ENCODE measurements at regions not wholly inside any gene's neighbourhood (a gene's known extent, or its start where the extent isn't known, plus 50 kb on each side); places are given as distances from the start of the nearest gene placed in this dataset.

DNA sequence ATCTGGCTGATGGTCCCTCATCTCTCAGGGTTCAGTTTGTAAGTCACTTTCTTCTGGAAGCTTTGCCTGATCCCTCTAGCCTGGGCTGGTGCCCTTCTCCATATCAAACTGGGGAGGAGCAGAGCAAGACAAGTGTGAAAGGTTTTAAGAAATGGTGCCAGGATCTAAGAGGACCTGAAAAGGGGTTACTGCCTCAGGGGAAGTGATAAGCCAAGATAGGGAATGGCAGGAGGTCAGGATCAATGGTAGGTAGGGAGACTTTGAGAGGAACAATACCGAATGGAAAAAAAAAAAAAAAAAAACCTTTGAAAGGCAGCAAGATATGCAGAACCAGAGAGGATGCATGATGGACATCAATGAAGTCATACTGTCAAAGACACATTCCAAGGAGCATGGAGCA lies 67.5 kb upstream of the TLR4 start:
- BruUV-seq (replicated peaks), result no TSS peak
- no peaks in the 10 kb centered on the region for H3K9me2 ChIP-seq (ENCODE audit: insufficient read depth, low read length)
- DNase-seq (ENCODE audit: low spot score), result no peak
- H3K4me3 ChIP-seq (ENCODE audit: low read depth, low read length, poor library complexity, severe bottlenecking), result no peak overlapping the region
- H3K27ac ChIP-seq (ENCODE audit: low read depth, low read length, poor library complexity, severe bottlenecking), result no peak overlapping the region
- H4K20me1 ChIP-seq (ENCODE audit: insufficient read depth, low read length), result no peaks in the 10 kb centered on the region
- TF ChIP-seq CTCF (conservative IDR thresholded peaks at IDR 0.05; ENCODE audit: low read length), result no peak
- no peak for TF ChIP-seq EZH2phosphoT487 (IDR thresholded peaks at IDR 0.05; ENCODE audit: borderline replicate concordance, low read depth, low read length)
- intact Hi-C loops (cut with micrococcal nuclease; ENCODE audit: unreplicated experiment), result no loop called here
- no peaks in the 10 kb centered on the region for H3K9me3 ChIP-seq (ENCODE audit: low read length)
- H3K79me2 ChIP-seq (ENCODE audit: insufficient read depth, low read depth, low read length), result no peaks in the 10 kb centered on the region
- no peaks in the 10 kb centered on the region for H3K36me3 ChIP-seq (ENCODE audit: insufficient read depth, low read length)
- POLR2A ChIA-PET, result no interaction called here
- H2AFZ ChIP-seq (ENCODE audit: low read length), result no peak overlapping the region
- no peak overlapping the region for H3K4me2 ChIP-seq (ENCODE audit: low read length)
- CTCF ChIA-PET (ENCODE audit: unreplicated experiment), result no interaction called here
- H3K4me1 ChIP-seq (ENCODE audit: insufficient read depth, low read length, poor library complexity, severe bottlenecking), result no peaks in the 10 kb centered on the region

GRCh38 chr9:117625154-117625553 lies 79.0 kb upstream of the TLR4 start:
- no TSS peak for BruUV-seq (replicated peaks)
- intact Hi-C loops (cut with micrococcal nuclease; ENCODE audit: unreplicated experiment), result no loop called here
- TF ChIP-seq EZH2phosphoT487 (IDR thresholded peaks at IDR 0.05; ENCODE audit: borderline replicate concordance, low read depth, low read length), result no peak
- TF ChIP-seq CTCF (conservative IDR thresholded peaks at IDR 0.05; ENCODE audit: low read length), result no peak
- Histone ChIP-seq H3K9me2 (ENCODE audit: insufficient read depth, low read length) (no peaks in the 10 kb centered on the region), H4K20me1 (ENCODE audit: insufficient read depth, low read length) (no peaks in the 10 kb centered on the region), H2AFZ (ENCODE audit: low read length) (no peak overlapping the region), H3K4me2 (ENCODE audit: low read length) (no peak overlapping the region), H3K27ac (ENCODE audit: low read depth, low read length, poor library complexity, severe bottlenecking) (no peak overlapping the region), H3K4me1 (ENCODE audit: insufficient read depth, low read length, poor library complexity, severe bottlenecking) (no peaks in the 10 kb centered on the region), H3K79me2 (ENCODE audit: insufficient read depth, low read depth, low read length) (no peaks in the 10 kb centered on the region), H3K4me3 (ENCODE audit: low read depth, low read length, poor library complexity, severe bottlenecking) (no peak overlapping the region), H3K9me3 (ENCODE audit: low read length) (0 out of 2 replicates have a peak, but pooled peaks cover 4% of the 10 kb centered on the region), H3K36me3 (ENCODE audit: insufficient read depth, low read length) (no peaks in the 10 kb centered on the region)
- POLR2A ChIA-PET, result no interaction called here
- DNase-seq (ENCODE audit: low spot score), result no peak
- CTCF ChIA-PET (ENCODE audit: unreplicated experiment), result no interaction called here

DNA sequence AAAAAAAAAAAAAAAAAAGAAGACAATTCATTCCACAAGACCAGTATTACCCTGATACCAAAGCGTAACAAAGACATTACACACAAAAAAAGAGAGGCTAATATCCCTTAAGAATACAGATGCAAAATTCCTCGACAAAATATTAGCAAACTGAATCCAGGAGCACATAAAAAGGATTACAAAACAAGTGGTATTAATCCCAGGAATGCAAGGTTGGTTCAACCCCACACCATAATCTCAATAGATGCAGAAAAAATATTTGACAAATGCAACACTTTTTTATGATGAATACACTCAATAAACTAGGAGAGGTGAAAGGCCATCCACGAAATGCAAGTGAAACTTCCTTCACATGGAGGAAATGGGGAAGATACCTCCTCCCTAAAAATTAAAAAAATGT lies 80.1 kb upstream of the TLR4 start:
- ChIA-PET POLR2A (no interaction called here), CTCF (ENCODE audit: unreplicated experiment) (no interaction called here)
- intact Hi-C loops (cut with micrococcal nuclease; ENCODE audit: unreplicated experiment), result no loop called here
- Histone ChIP-seq H3K36me3 (ENCODE audit: insufficient read depth, low read length) (no peaks in the 10 kb centered on the region), H3K4me3 (ENCODE audit: low read depth, low read length, poor library complexity, severe bottlenecking) (no peak overlapping the region), H4K20me1 (ENCODE audit: insufficient read depth, low read length) (no peaks in the 10 kb centered on the region), H2AFZ (ENCODE audit: low read length) (no peak overlapping the region), H3K79me2 (ENCODE audit: insufficient read depth, low read depth, low read length) (no peaks in the 10 kb centered on the region), H3K4me1 (ENCODE audit: insufficient read depth, low read length, poor library complexity, severe bottlenecking) (no peaks in the 10 kb centered on the region), H3K9me2 (ENCODE audit: insufficient read depth, low read length) (no peaks in the 10 kb centered on the region), H3K4me2 (ENCODE audit: low read length) (no peak overlapping the region), H3K27ac (ENCODE audit: low read depth, low read length, poor library complexity, severe bottlenecking) (no peak overlapping the region), H3K9me3 (ENCODE audit: low read length) (0 out of 2 replicates have a peak, but pooled peaks cover 4% of the 10 kb centered on the region)
- no TSS peak for BruUV-seq (replicated peaks)
- no peak for TF ChIP-seq CTCF (conservative IDR thresholded peaks at IDR 0.05; ENCODE audit: low read length)
- no peak for DNase-seq (ENCODE audit: low spot score)
